ENCODE measurements at regions not wholly inside any gene's neighbourhood (a gene's known extent, or its start where the extent isn't known, plus 50 kb on each side); places are given as distances from the start of the nearest gene placed in this dataset.

DNA sequence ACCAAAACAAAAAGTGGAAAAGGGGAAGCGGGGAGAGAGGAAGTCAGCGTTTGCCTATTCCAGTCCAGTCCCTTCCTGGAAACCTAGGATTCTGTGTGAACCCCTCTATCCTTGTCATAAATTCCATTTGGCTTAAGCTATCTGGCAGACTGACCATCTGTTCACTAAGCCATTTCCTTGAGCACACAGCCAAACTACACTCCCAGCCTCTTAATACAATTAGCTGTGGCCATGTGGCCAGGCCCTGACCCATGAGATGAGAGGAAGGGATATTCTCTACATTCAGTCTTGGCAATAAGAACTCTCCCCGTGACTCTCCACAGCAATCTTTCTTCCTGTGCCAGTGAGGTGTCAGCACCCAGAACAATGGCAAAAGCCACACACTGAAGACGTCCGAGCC is 424.8 kb downstream of the TLE1 start:
- TF ChIP-seq, protein P1, sequence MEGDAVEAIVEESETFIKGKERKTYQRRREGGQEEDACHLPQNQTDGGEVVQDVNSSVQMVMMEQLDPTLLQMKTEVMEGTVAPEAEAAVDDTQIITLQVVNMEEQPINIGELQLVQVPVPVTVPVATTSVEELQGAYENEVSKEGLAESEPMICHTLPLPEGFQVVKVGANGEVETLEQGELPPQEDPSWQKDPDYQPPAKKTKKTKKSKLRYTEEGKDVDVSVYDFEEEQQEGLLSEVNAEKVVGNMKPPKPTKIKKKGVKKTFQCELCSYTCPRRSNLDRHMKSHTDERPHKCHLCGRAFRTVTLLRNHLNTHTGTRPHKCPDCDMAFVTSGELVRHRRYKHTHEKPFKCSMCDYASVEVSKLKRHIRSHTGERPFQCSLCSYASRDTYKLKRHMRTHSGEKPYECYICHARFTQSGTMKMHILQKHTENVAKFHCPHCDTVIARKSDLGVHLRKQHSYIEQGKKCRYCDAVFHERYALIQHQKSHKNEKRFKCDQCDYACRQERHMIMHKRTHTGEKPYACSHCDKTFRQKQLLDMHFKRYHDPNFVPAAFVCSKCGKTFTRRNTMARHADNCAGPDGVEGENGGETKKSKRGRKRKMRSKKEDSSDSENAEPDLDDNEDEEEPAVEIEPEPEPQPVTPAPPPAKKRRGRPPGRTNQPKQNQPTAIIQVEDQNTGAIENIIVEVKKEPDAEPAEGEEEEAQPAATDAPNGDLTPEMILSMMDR (conservative IDR thresholded peaks at IDR 0.05): no peak
- no peak for TF ChIP-seq ZFX (IDR thresholded peaks at IDR 0.05)
- no peak overlapping the region for H3K27ac ChIP-seq

DNA sequence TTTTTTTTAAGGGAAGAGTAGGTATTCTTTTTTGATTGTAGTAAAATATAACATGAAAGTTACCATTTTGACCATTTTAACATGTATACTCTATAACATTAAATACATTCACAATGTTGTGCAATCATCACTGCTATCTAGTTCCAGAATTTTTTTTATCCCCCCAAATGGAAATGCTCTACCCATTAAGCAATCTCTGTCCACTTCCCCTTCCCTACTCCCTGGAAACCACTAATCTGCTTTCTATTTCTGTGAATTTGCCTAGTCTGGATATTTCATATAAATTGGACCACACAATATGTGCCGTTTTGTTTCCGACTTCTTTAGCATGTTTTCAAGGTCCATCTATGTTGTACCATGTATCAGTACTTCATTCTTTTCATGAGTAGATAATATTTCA is 429.5 kb downstream of the TLE1 start:
- TF ChIP-seq, protein P1 (conservative IDR thresholded peaks at IDR 0.05): no peak
- TF ChIP-seq ZFX (IDR thresholded peaks at IDR 0.05): no peak
- no peak overlapping the region for H3K27ac ChIP-seq

DNA sequence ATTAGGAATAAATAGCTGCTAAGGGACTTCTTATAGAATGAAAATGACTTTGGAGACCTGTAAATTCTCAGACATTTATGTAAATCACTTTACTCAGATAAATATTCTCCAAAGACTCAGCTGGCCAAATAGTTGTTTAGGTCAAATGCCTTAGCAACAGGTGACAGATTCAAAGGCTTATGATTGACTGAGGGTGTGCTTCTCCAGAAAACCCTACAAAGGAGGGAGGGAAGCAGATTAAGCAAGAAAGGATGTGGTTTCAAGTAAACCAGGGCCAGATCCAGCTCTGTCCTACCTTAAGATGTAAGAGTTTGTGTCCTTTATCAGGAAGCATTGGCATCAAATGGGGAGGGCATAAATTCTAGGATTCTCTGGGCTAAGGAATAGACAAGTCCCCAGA is 433.0 kb downstream of the TLE1 start:
- no peak overlapping the region for H3K27ac ChIP-seq
- TF ChIP-seq, protein P1 (conservative IDR thresholded peaks at IDR 0.05): no peak
- TF ChIP-seq ZFX (IDR thresholded peaks at IDR 0.05): no peak

DNA sequence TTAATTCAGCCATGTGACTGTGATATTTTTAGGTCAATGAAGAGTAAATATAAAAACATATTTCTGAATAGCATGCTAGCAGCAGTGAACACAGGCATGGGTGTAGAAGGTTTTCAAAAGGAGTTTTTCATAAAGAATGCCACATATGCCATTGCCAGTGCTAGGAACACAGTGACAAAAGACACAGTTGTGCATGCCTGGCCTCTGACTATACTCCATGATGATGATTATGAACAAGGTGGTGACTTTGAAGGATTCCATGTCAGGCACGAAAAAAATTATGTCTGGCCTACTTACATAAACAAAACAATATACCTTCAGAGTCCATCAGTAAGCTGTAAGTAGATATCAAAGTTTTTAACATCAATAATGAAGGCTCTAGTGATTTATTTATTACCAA is 438.7 kb downstream of the TLE1 start:
- no peak for TF ChIP-seq ZFX (IDR thresholded peaks at IDR 0.05)
- TF ChIP-seq, protein P1 (conservative IDR thresholded peaks at IDR 0.05): no peak
- H3K27ac ChIP-seq: no peak overlapping the region

DNA sequence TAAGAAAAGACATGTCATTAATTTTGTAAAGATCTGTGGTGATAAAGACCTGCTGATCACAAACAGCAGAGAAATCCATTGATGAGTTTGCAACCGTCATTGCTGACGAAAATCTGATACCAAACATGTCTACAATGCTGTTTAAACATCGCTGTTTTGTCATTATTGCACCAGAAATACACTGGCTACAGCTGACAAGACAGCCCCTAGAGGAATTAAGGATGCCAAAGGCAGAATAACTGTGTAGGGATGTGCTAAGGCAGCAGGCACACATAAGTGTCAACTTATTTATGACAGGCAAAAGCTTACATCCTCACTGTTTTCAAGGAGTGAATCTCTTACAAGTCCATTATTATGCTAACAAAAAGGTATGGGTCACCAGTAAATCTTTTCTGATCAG is 439.3 kb downstream of the TLE1 start:
- no peak overlapping the region for H3K27ac ChIP-seq
- no peak for TF ChIP-seq ZFX (IDR thresholded peaks at IDR 0.05)
- TF ChIP-seq, protein P1 (conservative IDR thresholded peaks at IDR 0.05): no peak

DNA sequence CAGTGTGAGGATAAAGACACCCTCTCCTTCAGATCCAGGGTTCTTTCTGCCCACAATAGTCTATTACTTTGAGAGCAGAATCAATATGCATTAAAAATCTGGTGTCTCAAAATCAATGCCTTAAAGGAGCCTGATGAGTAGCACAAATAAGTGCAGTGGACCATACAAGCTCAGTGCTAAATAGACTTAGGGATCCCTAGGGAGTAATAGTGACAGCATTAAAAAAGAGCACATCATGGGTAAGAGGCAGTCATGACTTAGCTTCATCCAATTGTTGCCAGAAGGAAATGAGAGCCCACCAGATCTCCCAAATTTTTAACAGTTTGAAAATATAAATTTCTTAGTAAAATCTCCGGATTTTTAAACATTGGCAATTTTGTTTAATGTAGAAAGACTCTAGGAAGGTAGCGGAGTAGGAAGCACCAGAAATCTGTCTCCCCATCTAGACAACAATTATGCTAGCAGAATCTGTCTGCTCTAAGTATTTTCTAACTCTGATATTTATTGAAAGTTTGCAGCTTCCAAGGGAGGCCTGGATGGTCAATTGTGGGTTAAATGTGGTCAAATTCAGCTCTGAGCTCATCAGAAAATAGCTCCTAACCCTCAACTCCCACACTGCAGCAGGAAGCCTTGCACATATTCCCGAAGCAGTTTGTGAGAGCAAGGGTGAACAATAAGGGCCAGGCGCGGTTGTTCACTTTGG is 443.9 kb downstream of the TLE1 start:
- no peak overlapping the region for H3K27ac ChIP-seq
- TF ChIP-seq, protein P1 (conservative IDR thresholded peaks at IDR 0.05): no peak
- no peak for TF ChIP-seq ZFX (IDR thresholded peaks at IDR 0.05)

DNA sequence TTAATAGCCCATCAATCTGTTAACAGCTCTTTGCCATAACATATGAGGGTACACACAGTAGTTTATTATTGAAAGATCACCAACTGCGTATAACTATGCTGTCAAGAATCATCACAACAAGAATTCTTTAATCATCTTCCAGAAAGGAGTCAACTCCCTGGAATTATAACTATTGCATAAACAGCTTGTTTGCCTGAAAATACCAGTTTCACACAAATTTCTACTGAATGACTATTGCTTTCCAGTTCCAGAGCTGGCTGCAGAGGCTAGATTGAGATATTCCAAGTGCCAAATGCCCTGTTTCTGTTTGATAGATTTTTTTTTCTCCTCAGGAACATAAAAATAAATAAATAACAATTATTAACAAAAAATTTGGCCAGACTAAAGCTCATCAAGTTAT is 444.7 kb downstream of the TLE1 start:
- H3K27ac ChIP-seq: no peak overlapping the region
- no peak for TF ChIP-seq ZFX (IDR thresholded peaks at IDR 0.05)
- TF ChIP-seq, protein P1 (conservative IDR thresholded peaks at IDR 0.05): no peak

Data from C4-2B (cell line).